Suprapubic skin (tissue), 4 donors: ENCODE measurements at regions not wholly inside any gene's neighbourhood (a gene's known extent, or its start where the extent isn't known, plus 50 kb on each side); places are given as distances from the start of the nearest gene placed in this dataset.
"Not testable (repeated sequence)": the region's sequence is repeated elsewhere in the genome, so short reads cannot be mapped to it uniquely, and the experiment has no call there.

Experiments used
- DNase-seq, 2 donors: peaks; one replicate each; pipeline ENCODE4 v3.0.0-alpha.2; 2019; ENCODE audit warnings: low spot score in 2 of 2
- H3K27ac ChIP-seq: fragments of 200-600 bp; sonication (generic); one replicate; pipeline ENCODE4 v1.5.1; 2019
- H3K27me3 ChIP-seq: fragments of 200-600 bp; sonication (generic); one replicate; pipeline ENCODE4 v1.5.1; 2019
- H3K36me3 ChIP-seq: fragments of 200-600 bp; sonication (generic); one replicate; pipeline ENCODE4 v1.5.1; 2019
- H3K4me1 ChIP-seq: fragments of 200-600 bp; sonication (generic); one replicate; pipeline ENCODE4 v1.5.1; 2019
- H3K4me3 ChIP-seq: fragments of 200-600 bp; sonication (generic); one replicate; pipeline ENCODE4 v1.5.1; 2019; ENCODE audit warnings: mild to moderate bottlenecking
- H3K9me3 ChIP-seq: fragments of 200-600 bp; sonication (generic); one replicate; pipeline ENCODE4 v1.5.1; 2019
- CTCF ChIP-seq, 2 donors: fragments of 200-600 bp in 1 of 2; fragments of 450-650 bp in 1 of 2; sonication (generic) in 1 of 2; IDR thresholded peaks; one replicate each; pipeline ENCODE4 v1.5.1; 2016 to 2019; ENCODE audit warnings: antibody characterized with exemption in 2 of 2, mild to moderate bottlenecking in 1 of 2, moderate library complexity in 1 of 2
- EP300 ChIP-seq: sonication (generic); formaldehyde crosslinking; IDR thresholded peaks from one replicate; pipeline ENCODE4 v1.6.1; 2017; ENCODE audit warnings: antibody characterized with exemption
- POLR2A ChIP-seq, 2 donors: fragments of 450-650 bp; IDR thresholded peaks; one replicate each; pipeline ENCODE4 v1.6.1; 2017; ENCODE audit warnings: antibody characterized with exemption in 2 of 2, mild to moderate bottlenecking in 2 of 2, moderate library complexity in 2 of 2
- POLR2AphosphoS5 ChIP-seq, 3 donors: sonication (generic); formaldehyde crosslinking; IDR thresholded peaks; one replicate each; pipeline ENCODE4 v1.6.1; 2017; ENCODE audit warnings: antibody characterized with exemption in 3 of 3
- WGBS: methylation state at CpG from one replicate; pipeline ENCODE4 v1.1.5; 2018; 5-methylcytosine and 5-hydroxymethylcytosine counted together

DNA sequence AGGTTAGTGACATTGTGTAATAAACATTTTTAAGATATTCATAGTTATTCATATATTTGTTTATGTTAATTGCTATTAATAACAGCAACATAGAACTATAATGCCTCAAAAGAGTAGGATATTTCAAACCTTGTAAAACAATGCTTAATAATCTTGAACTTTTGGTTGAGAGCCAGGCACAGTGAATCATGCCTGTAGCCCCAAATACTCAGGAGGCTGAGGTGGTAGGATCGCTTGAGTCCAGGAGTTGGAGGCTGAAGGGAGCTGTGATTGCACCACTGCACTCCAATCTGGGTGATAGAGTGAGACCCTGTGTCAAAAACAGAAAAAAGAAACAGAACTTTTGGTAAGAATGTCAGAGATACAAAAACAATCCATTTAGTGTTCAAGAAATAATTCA is 213.9 kb upstream of the SLITRK1 start:
- H3K27ac ChIP-seq, result no peak overlapping the region
- TF ChIP-seq POLR2A (IDR thresholded peaks at IDR 0.05), result no peak
- no peak for TF ChIP-seq EP300
- no peak for TF ChIP-seq POLR2AphosphoS5 (IDR thresholded peaks at IDR 0.05)
- TF ChIP-seq CTCF (IDR thresholded peaks at IDR 0.05), result no peak

DNA sequence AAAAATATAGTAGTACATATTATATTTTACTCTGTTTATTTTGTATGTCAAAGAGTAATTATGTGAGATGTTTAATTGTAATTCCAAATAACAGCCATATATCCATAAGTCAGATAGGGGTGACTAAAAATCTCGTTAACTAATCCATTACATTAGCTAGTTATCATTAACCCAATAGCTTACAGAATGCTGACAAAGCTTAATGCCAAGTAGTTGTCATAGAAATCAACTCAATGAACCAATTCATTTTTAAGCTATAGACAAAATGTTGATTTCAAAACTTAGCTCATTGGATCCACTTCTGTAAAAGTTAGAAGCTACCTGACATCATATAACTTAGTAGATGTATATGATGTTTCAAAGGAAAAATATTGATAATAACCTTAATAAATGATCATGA is 206.7 kb upstream of the SLITRK1 start:
- Histone ChIP-seq H3K27me3 (no peaks in the 10 kb centered on the region), H3K36me3 (no peaks in the 10 kb centered on the region), H3K4me1 (no peaks in the 10 kb centered on the region), H3K4me3 (no peak overlapping the region), H3K27ac (no peak overlapping the region), H3K9me3 (no peaks in the 10 kb centered on the region)
- 72% methylated on average over 1 of the region's 1 CpG for WGBS
- TF ChIP-seq POLR2A (IDR thresholded peaks at IDR 0.05) (no peak), POLR2AphosphoS5 (IDR thresholded peaks at IDR 0.05) (no peak), CTCF (IDR thresholded peaks at IDR 0.05) (no peak), EP300 (no peak)
- DNase-seq, result no peak

More for the DNA sequence above, 213.9 kb upstream of the SLITRK1 start:
- Histone ChIP-seq H3K9me3 (no peaks in the 10 kb centered on the region), H3K4me1 (no peaks in the 10 kb centered on the region), H3K27me3 (no peaks in the 10 kb centered on the region), H3K4me3 (no peak overlapping the region), H3K36me3 (no peaks in the 10 kb centered on the region)
- DNase-seq, result no peak
- 83% methylated on average over 1 of the region's 1 CpG for WGBS

DNA sequence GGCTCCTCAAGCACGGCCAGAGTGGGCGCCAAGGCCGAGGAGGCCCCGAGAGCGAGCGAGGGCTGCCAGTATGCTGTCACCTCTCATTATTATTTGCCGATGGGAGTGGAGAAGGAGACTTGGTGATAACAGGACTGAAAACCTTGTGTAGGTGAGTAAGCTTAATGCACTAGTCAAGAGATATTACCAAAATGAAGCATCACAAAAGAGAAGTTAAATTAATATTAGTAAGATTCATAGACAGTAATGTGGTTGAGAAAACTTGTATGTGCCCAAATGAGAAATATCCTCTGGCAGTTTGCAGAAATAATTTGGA is 204.5 kb upstream of the SLITRK1 start:
- Histone ChIP-seq H3K4me3 (peak overlapping the region; percentile 30), H3K27me3 (no peaks in the 10 kb centered on the region), H3K4me1 (no peaks in the 10 kb centered on the region), H3K9me3 (no peaks in the 10 kb centered on the region), H3K27ac (no peak overlapping the region), H3K36me3 (no peaks in the 10 kb centered on the region)
- no peak for DNase-seq
- TF ChIP-seq EP300 (no peak), POLR2AphosphoS5 (IDR thresholded peaks at IDR 0.05) (no peak), POLR2A (IDR thresholded peaks at IDR 0.05) (no peak), CTCF (IDR thresholded peaks at IDR 0.05) (no peak)
- 100% methylated on average over 7 of the region's 7 CpGs for WGBS

DNA sequence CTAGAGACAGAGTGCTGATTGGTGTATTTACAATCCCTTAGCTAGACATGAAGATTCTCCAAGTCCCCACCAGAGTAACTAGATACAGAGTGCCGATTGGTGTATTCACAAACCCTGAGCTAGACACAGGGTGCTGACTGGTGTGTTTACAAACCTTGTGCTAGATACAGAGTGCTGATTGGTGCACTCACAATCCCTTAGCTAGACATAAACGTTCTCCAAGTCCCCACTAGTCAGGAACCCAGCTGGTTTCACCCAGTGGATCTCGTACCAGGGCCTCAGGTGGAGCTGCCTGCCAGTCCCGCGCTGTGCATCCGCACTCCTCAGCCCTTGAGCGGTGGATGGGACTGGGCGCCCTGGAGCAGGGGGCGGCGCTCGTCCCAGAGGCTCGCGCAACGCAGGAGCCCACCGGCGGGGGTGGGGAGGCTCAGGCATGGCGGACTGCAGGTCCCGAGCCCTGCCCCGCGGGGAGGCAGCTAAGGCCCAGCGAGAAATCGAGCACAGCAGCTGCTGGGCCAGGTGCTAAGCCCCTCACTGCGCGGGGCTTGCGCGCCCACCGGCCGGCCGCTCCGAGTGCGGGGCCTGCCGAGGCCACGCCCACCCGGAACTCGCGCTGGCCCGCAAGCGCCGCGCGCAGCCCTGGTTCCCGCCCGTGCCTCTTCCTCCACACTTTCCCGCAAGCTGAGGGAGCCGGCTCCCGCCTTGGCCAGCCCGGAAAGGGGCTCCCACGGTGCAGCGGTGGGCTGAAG is 204.0 kb upstream of the SLITRK1 start:
- not testable (repeated sequence) for H3K27me3 ChIP-seq, H3K27ac ChIP-seq, H3K4me1 ChIP-seq, H3K9me3 ChIP-seq, H3K36me3 ChIP-seq
- DNase-seq, result peak in 1 of 2 donors; percentile 56
- WGBS, result 96% methylated on average over 28 of the region's 49 CpGs
- H3K4me3 ChIP-seq, result peak overlapping the region; percentile 30

DNA sequence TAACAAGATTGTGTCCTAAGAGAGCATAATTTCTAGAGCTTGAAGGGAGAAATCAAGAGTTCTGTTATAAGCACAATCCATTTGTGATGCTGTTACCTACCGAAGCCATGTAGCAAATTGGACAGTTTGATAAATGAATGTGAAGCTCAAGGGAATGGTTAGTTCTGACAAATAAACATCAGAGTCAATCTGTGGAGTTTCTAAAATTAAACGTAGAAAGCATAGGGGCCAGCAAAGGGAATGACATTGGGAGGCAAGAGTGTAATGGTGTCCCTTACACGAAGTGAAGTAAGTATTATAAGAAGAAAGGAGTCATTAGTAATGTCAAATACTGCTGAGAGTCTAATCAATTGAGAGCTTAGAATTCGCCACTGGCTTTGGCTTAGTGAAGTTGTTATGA is 200.2 kb upstream of the SLITRK1 start:
- TF ChIP-seq CTCF (IDR thresholded peaks at IDR 0.05) (no peak), EP300 (no peak)
- Histone ChIP-seq H3K27me3 (no peaks in the 10 kb centered on the region), H3K27ac (no peak overlapping the region), H3K9me3 (no peaks in the 10 kb centered on the region), H3K4me3 (no peak overlapping the region), H3K36me3 (no peaks in the 10 kb centered on the region), H3K4me1 (no peaks in the 10 kb centered on the region)
- no peak for DNase-seq
- 83% methylated on average over 4 of the region's 4 CpGs for WGBS
